ENCODE measurements at regions not wholly inside any gene's neighbourhood (a gene's known extent, or its start where the extent isn't known, plus 50 kb on each side); places are given as distances from the start of the nearest gene placed in this dataset.

DNA sequence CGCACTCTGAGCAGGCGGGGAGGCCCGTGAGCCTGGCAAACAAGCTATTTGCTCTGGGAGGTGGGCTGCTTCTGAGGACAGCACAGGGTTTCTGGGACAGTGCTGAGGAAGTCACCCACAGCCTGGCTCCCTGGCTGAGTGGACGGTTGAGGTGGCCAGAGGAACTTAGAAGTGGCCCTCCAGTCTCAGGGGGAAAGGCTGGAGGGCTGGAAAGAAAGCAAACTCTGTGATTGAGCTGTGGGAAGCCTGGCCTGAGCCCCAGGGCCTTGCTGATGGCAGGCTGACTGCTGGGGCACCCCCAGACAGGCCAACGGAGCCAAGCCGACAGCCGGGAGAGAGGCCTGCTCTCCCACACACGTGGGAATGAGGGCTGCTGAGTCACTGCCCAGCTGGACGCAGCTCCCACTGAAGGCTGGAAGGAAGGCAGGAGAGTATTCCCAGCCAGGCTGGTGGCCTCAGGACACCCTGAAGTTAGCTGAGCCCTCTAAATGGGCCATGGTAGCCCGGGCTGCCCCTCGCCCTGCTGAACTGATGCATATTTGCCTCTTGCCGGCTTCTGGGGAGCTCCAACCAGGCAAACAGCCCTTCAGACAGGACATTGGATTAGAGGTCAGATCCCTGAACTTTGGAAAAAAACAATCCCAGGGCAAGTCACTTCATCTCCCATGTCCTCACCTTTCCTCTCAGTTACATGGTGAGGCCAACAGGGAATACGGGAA, 98.0 kb upstream of the TLE3 start:
- peak overlapping the region; percentile 46 for H2AFZ ChIP-seq (ENCODE audit: low read length)
- peaks cover 10% of the 10 kb centered on the region for H3K4me1 ChIP-seq (ENCODE audit: control insufficient read depth, extremely low read depth, insufficient read depth, low read length)
- no peaks in the 10 kb centered on the region for H4K20me1 ChIP-seq (ENCODE audit: control insufficient read depth, extremely low read depth, insufficient read depth, low read length)
- H3K79me2 ChIP-seq (ENCODE audit: control insufficient read depth, insufficient read depth, low read length), result no peaks in the 10 kb centered on the region
- H3K36me3 ChIP-seq (ENCODE audit: control insufficient read depth, insufficient read depth, low read length), result no peaks in the 10 kb centered on the region
- H3K27me3 ChIP-seq (ENCODE audit: control insufficient read depth, insufficient read depth, low read length), result peaks cover 8% of the 10 kb centered on the region
- peak; percentile 91 to 96 for DNase-seq (ENCODE audit: low read depth in 2 of 2)
- peak overlapping the region; percentile 17 for H3K9ac ChIP-seq (ENCODE audit: insufficient read depth, low read length)
- TF ChIP-seq CTCF (conservative IDR thresholded peaks at IDR 0.05 in 1 of 2, IDR thresholded peaks at IDR 0.05 in 1 of 2; ENCODE audit: low read depth in 1 of 2, low read length in 2 of 2), result no peak
- TF ChIP-seq EZH2 (IDR thresholded peaks at IDR 0.05; ENCODE audit: low read length, missing control alignments), result no peak
- peak overlapping the region; percentile 6 for H3K27ac ChIP-seq (ENCODE audit: insufficient read depth, low read length)
- H3K4me2 ChIP-seq (ENCODE audit: extremely low read depth, insufficient read depth, low read length), result no peak overlapping the region
- no peaks in the 10 kb centered on the region for H3K9me3 ChIP-seq (ENCODE audit: control insufficient read depth, insufficient read depth, low read depth, low read length)
- H3K4me3 ChIP-seq (replicated peaks in 1 of 4; ENCODE audit: control extremely low read depth in 1 of 4, insufficient read depth in 1 of 4, low read depth in 3 of 4, low read length in 4 of 4), result no peak overlapping the region

GRCh38 chr15:70195171-70195570, 97.5 kb upstream of the TLE3 start:
- Histone ChIP-seq H4K20me1 (ENCODE audit: control insufficient read depth, extremely low read depth, insufficient read depth, low read length) (no peaks in the 10 kb centered on the region), H3K79me2 (ENCODE audit: control insufficient read depth, insufficient read depth, low read length) (no peaks in the 10 kb centered on the region), H3K4me2 (ENCODE audit: extremely low read depth, insufficient read depth, low read length) (no peak overlapping the region), H3K27me3 (ENCODE audit: control insufficient read depth, insufficient read depth, low read length) (peaks cover 8% of the 10 kb centered on the region), H3K4me1 (ENCODE audit: control insufficient read depth, extremely low read depth, insufficient read depth, low read length) (peaks cover 10% of the 10 kb centered on the region), H3K9ac (ENCODE audit: insufficient read depth, low read length) (no peak overlapping the region), H3K27ac (ENCODE audit: insufficient read depth, low read length) (peak overlapping the region; percentile 6), H3K4me3 (replicated peaks in 1 of 4; ENCODE audit: control extremely low read depth in 1 of 4, insufficient read depth in 1 of 4, low read depth in 3 of 4, low read length in 4 of 4) (no peak overlapping the region), H3K9me3 (ENCODE audit: control insufficient read depth, insufficient read depth, low read depth, low read length) (no peaks in the 10 kb centered on the region), H2AFZ (ENCODE audit: low read length) (no peak overlapping the region), H3K36me3 (ENCODE audit: control insufficient read depth, insufficient read depth, low read length) (no peaks in the 10 kb centered on the region)
- no peak for DNase-seq (ENCODE audit: low read depth in 2 of 2)
- TF ChIP-seq CTCF (conservative IDR thresholded peaks at IDR 0.05 in 1 of 2, IDR thresholded peaks at IDR 0.05 in 1 of 2; ENCODE audit: low read depth in 1 of 2, low read length in 2 of 2), result no peak
- TF ChIP-seq EZH2 (IDR thresholded peaks at IDR 0.05; ENCODE audit: low read length, missing control alignments), result no peak

- DNase-seq (ENCODE audit: low read depth in 2 of 2), result no peak
- Histone ChIP-seq H3K4me3 (replicated peaks in 1 of 4; ENCODE audit: control extremely low read depth in 1 of 4, insufficient read depth in 1 of 4, low read depth in 3 of 4, low read length in 4 of 4) (no peak overlapping the region), H3K4me1 (ENCODE audit: control insufficient read depth, extremely low read depth, insufficient read depth, low read length) (peaks cover 10% of the 10 kb centered on the region), H3K4me2 (ENCODE audit: extremely low read depth, insufficient read depth, low read length) (no peak overlapping the region), H3K9me3 (ENCODE audit: control insufficient read depth, insufficient read depth, low read depth, low read length) (no peaks in the 10 kb centered on the region), H3K79me2 (ENCODE audit: control insufficient read depth, insufficient read depth, low read length) (no peaks in the 10 kb centered on the region), H3K36me3 (ENCODE audit: control insufficient read depth, insufficient read depth, low read length) (no peaks in the 10 kb centered on the region), H3K27ac (ENCODE audit: insufficient read depth, low read length) (no peak overlapping the region), H3K27me3 (ENCODE audit: control insufficient read depth, insufficient read depth, low read length) (peaks cover 8% of the 10 kb centered on the region), H4K20me1 (ENCODE audit: control insufficient read depth, extremely low read depth, insufficient read depth, low read length) (no peaks in the 10 kb centered on the region), H2AFZ (ENCODE audit: low read length) (no peak overlapping the region), H3K9ac (ENCODE audit: insufficient read depth, low read length) (no peak overlapping the region)
- TF ChIP-seq EZH2 (IDR thresholded peaks at IDR 0.05; ENCODE audit: low read length, missing control alignments) (no peak), CTCF (conservative IDR thresholded peaks at IDR 0.05 in 1 of 2, IDR thresholded peaks at IDR 0.05 in 1 of 2; ENCODE audit: low read depth in 1 of 2, low read length in 2 of 2) (no peak)
These were observed 96.5 kb upstream of the TLE3 start for GRCh38 chr15:70194266-70194665.
